KMS-11 (cell line): ENCODE measurements at regions not wholly inside any gene's neighbourhood (a gene's known extent, or its start where the extent isn't known, plus 50 kb on each side); places are given as distances from the start of the nearest gene placed in this dataset.

Experiments used
- H2AFZ ChIP-seq: fragments of 200-600 bp; sonication (generic); 2 replicates; pipeline ENCODE4 v1.6.1; 2016; ENCODE audit warnings: antibody characterized with exemption, mixed run types, low read depth
- H3K27ac ChIP-seq: fragments of 200-600 bp; sonication (generic); 2 replicates; pipeline ENCODE4 v1.6.1; 2016; ENCODE audit warnings: mild to moderate bottlenecking, mixed run types
- H3K27me3 ChIP-seq: fragments of 200-600 bp; sonication (generic); 2 replicates; pipeline ENCODE4 v1.6.1; 2017; ENCODE audit warnings: mild to moderate bottlenecking, low read depth, mixed run types, moderate library complexity; ENCODE audit not compliant: insufficient read depth
- H3K36me3 ChIP-seq: fragments of 200-600 bp; sonication (generic); 2 replicates; pipeline ENCODE4 v1.6.1; 2017; ENCODE audit warnings: mild to moderate bottlenecking, mixed run types; ENCODE audit not compliant: insufficient read depth
- H3K4me1 ChIP-seq: fragments of 200-600 bp; sonication (generic); 2 replicates; pipeline ENCODE4 v1.6.1; 2016; ENCODE audit warnings: mild to moderate bottlenecking, low read depth, mixed run types; ENCODE audit not compliant: poor library complexity, severe bottlenecking
- H3K4me2 ChIP-seq: fragments of 200-600 bp; sonication (generic); 2 replicates; pipeline ENCODE4 v1.7.0; 2016; ENCODE audit warnings: mild to moderate bottlenecking, mixed run types
- H3K4me3 ChIP-seq: fragments of 200-600 bp; sonication (generic); IDR thresholded peaks from 2 replicates; pipeline ENCODE4 v1.6.1; 2017; ENCODE audit warnings: low read depth, low read length, mixed read lengths; ENCODE audit not compliant: insufficient read depth
- H3K79me2 ChIP-seq: fragments of 200-600 bp; sonication (generic); 2 replicates; pipeline ENCODE4 v1.6.1; 2016; ENCODE audit warnings: low read depth, mixed run types; ENCODE audit not compliant: insufficient read depth
- H3K9ac ChIP-seq: fragments of 200-600 bp; sonication (generic); 2 replicates; pipeline ENCODE4 v1.6.1; 2016; ENCODE audit warnings: mild to moderate bottlenecking, mixed run types
- H4K20me1 ChIP-seq: fragments of 200-600 bp; sonication (generic); 2 replicates; pipeline ENCODE4 v1.6.1; 2016; ENCODE audit warnings: mild to moderate bottlenecking, mixed run types; ENCODE audit not compliant: insufficient read depth
- CTCF ChIP-seq: fragments of 200-600 bp; sonication (generic); conservative IDR thresholded peaks from 2 replicates; pipeline ENCODE4 v1.6.1; 2017; ENCODE audit warnings: low read depth, mild to moderate bottlenecking, antibody characterized with exemption, low read length, moderate library complexity, mixed read lengths

GRCh38 chr4:107318078-107318477 is 282.0 kb upstream of the DKK2 start:
- H4K20me1 ChIP-seq: no peaks in the 10 kb centered on the region
- H3K27me3 ChIP-seq: no peaks in the 10 kb centered on the region
- H3K79me2 ChIP-seq: no peaks in the 10 kb centered on the region
- no peaks in the 10 kb centered on the region for H3K36me3 ChIP-seq
- H3K4me3 ChIP-seq: no peak overlapping the region
- TF ChIP-seq CTCF: no peak
- no peak overlapping the region for H2AFZ ChIP-seq
- no peak overlapping the region for H3K4me2 ChIP-seq
- H3K27ac ChIP-seq: no peak overlapping the region
- H3K9ac ChIP-seq: no peak overlapping the region
- no peaks in the 10 kb centered on the region for H3K4me1 ChIP-seq

- no peak overlapping the region for H3K4me2 ChIP-seq
- TF ChIP-seq CTCF: no peak
- no peaks in the 10 kb centered on the region for H4K20me1 ChIP-seq
- H3K4me1 ChIP-seq: no peaks in the 10 kb centered on the region
- no peak overlapping the region for H3K9ac ChIP-seq
- no peak overlapping the region for H3K4me3 ChIP-seq
- H2AFZ ChIP-seq: no peak overlapping the region
- no peak overlapping the region for H3K27ac ChIP-seq
- no peaks in the 10 kb centered on the region for H3K36me3 ChIP-seq
- H3K27me3 ChIP-seq: no peaks in the 10 kb centered on the region
- no peaks in the 10 kb centered on the region for H3K79me2 ChIP-seq
Measured at GRCh38 chr4:107317611-107318010, 281.5 kb upstream of the DKK2 start.

DNA sequence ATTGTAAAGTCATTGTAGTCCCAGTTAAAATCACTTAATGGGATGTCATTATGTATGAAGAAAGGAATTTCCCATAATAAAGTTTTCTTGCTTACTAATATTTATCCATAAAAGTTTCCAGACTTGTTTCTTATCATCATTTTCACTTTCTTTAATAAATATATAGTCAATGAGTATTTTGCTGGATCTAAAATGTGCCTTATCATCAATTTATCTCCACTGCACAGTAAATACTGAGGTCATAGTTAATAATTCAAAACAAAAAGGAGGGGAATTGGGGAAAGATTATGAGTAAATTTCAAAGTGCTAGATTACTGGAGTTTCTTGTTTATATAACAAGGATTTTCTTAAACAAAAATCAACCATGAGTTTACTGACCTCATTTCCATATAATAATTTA is 279.5 kb upstream of the DKK2 start:
- no peaks in the 10 kb centered on the region for H3K4me1 ChIP-seq
- no peak overlapping the region for H2AFZ ChIP-seq
- no peaks in the 10 kb centered on the region for H3K27me3 ChIP-seq
- H4K20me1 ChIP-seq: no peaks in the 10 kb centered on the region
- no peak overlapping the region for H3K4me3 ChIP-seq
- no peaks in the 10 kb centered on the region for H3K79me2 ChIP-seq
- H3K9ac ChIP-seq: no peak overlapping the region
- H3K36me3 ChIP-seq: no peaks in the 10 kb centered on the region
- no peak for TF ChIP-seq CTCF
- no peak overlapping the region for H3K4me2 ChIP-seq
- H3K27ac ChIP-seq: no peak overlapping the region

- Histone ChIP-seq H3K4me1 (no peaks in the 10 kb centered on the region), H3K4me2 (no peak overlapping the region), H3K79me2 (no peaks in the 10 kb centered on the region), H3K27me3 (no peaks in the 10 kb centered on the region), H4K20me1 (no peaks in the 10 kb centered on the region), H3K27ac (no peak overlapping the region), H3K4me3 (no peak overlapping the region), H3K36me3 (no peaks in the 10 kb centered on the region; the same call in 1 of the 2 replicates), H3K9ac (no peak overlapping the region), H2AFZ (no peak overlapping the region)
- TF ChIP-seq CTCF: no peak
Measured at GRCh38 chr4:107314156-107314555, 278.0 kb upstream of the DKK2 start.

- Histone ChIP-seq H3K27me3 (no peaks in the 10 kb centered on the region), H3K9ac (no peak overlapping the region), H4K20me1 (no peaks in the 10 kb centered on the region), H3K36me3 (no peaks in the 10 kb centered on the region; the same call in 1 of the 2 replicates), H2AFZ (no peak overlapping the region), H3K4me2 (no peak overlapping the region), H3K4me1 (no peaks in the 10 kb centered on the region), H3K4me3 (no peak overlapping the region), H3K27ac (no peak overlapping the region), H3K79me2 (no peaks in the 10 kb centered on the region)
- TF ChIP-seq CTCF: no peak
Measured at GRCh38 chr4:107312366-107312765, 276.3 kb upstream of the DKK2 start.
